ENCODE measurements at regions not wholly inside any gene's neighbourhood (a gene's known extent, or its start where the extent isn't known, plus 50 kb on each side); places are given as distances from the start of the nearest gene placed in this dataset.

DNA sequence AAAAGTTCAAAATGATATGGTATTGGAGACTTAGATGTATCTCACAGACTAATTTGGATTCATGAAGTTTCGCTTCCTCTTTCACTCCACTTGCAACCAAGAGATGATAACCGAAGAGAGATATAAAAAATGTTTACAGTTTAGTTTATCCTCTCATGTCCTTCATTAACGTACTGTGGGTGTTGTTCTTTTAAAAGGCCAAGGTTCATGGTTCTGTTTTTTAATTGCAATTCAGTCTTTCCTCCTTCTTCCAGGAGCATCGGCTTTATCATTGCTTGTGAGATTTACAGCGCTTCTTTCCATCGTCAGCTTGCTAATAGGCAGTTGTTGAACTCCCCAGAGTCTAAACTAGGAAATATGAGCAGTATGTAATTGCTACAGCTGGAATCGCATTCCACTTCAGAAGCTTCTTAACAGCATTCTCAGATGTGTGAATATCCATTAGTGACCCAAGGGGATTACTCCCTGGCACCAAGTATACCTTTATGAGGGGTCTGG, 75.9 kb upstream of the HGF start:
- TF ChIP-seq, protein P1, sequence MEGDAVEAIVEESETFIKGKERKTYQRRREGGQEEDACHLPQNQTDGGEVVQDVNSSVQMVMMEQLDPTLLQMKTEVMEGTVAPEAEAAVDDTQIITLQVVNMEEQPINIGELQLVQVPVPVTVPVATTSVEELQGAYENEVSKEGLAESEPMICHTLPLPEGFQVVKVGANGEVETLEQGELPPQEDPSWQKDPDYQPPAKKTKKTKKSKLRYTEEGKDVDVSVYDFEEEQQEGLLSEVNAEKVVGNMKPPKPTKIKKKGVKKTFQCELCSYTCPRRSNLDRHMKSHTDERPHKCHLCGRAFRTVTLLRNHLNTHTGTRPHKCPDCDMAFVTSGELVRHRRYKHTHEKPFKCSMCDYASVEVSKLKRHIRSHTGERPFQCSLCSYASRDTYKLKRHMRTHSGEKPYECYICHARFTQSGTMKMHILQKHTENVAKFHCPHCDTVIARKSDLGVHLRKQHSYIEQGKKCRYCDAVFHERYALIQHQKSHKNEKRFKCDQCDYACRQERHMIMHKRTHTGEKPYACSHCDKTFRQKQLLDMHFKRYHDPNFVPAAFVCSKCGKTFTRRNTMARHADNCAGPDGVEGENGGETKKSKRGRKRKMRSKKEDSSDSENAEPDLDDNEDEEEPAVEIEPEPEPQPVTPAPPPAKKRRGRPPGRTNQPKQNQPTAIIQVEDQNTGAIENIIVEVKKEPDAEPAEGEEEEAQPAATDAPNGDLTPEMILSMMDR (IDR thresholded peaks at IDR 0.05): no peak
- TF ChIP-seq POLR2A (IDR thresholded peaks at IDR 0.05): no peak
